ENCODE measurements at regions not wholly inside any gene's neighbourhood (a gene's known extent, or its start where the extent isn't known, plus 50 kb on each side); places are given as distances from the start of the nearest gene placed in this dataset.
"Not testable (repeated sequence)": the region's sequence is repeated elsewhere in the genome, so short reads cannot be mapped to it uniquely, and the experiment has no call there.

DNA sequence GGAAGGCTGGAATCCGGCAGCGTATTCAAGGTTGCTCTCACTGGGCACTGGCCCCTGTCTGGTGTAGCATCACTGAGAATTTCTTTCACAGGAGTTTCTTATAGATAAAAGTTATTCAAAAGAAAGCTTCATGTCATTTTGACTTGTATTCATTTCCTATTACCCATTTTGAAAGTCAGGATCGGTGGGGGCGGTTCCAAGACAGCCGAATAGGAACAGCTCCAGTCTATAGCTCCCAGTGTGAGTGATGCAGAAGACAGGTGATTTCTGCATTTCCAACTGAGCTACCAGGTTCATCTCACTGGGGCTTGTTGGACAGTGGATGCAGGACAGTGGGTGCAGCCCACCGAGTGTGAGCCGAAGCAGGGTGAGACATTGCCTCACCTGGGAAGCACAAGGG is 51.5 kb upstream of the CDC42EP3 start:
- not testable (repeated sequence) for H3K36me3 ChIP-seq (ENCODE audit: control insufficient read depth in 4 of 4, insufficient read depth in 4 of 4, low read length in 4 of 4); H3K27ac ChIP-seq (ENCODE audit: low read depth in 1 of 2, low read length in 1 of 2); H3K27me3 ChIP-seq (ENCODE audit: control insufficient read depth in 3 of 3, insufficient read depth in 3 of 3, low read length in 2 of 3); ATAC-seq (ENCODE audit: insufficient read depth, low FRiP score); H3K9ac ChIP-seq (ENCODE audit: insufficient read depth in 1 of 2, low read length in 2 of 2); H3K9me3 ChIP-seq (ENCODE audit: control insufficient read depth in 4 of 4, insufficient read depth in 3 of 4, low read length in 3 of 4); H3K4me3 ChIP-seq; DNase-seq; H3K4me1 ChIP-seq (ENCODE audit: control insufficient read depth in 5 of 5, insufficient read depth in 5 of 5, low read length in 5 of 5)
- 98% methylated on average over 7 of the region's 7 CpGs for WGBS, 2 donors

DNA sequence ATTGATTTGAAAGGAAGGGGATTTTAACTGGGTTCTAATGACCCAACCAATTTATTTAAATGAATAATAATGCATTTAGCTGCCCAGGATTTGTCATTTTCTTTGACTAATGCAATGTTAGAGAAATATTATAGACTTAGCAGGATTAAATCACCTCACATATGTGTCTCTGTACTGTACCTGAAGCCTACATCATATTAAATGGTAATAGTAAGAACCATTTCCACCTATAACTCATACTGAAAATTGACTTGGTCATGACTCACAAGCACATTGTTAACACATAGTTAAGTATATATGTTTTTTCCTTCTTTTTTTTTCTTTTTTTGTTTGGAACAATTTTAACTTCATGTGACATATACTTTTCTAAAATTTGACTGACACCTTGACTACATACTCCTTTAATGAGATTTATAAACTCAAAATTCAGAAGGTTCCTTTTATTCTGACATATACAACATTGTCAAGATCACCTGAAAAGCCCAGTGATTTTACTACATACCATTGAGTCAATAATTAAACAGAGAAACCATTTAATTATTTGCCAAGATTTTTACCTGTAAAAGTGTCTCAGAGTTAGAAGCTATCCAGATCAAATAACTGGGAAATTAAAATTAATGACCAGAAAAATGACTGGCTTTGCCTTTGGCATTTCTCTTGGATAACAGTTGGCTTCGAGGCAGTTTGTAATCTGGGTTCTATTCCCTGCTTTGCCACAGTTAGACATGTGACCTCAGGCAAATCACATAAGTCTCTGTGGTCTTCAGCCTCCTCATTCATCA is 58.8 kb upstream of the CDC42EP3 start:
- H3K36me3 ChIP-seq (ENCODE audit: control insufficient read depth in 4 of 4, insufficient read depth in 4 of 4, low read length in 4 of 4): no peaks in the 10 kb centered on the region

GRCh38 chr2:37732412-37732811 is 61.0 kb upstream of the CDC42EP3 start:
- not testable (repeated sequence) for H3K9me3 ChIP-seq (ENCODE audit: control insufficient read depth in 4 of 4, insufficient read depth in 3 of 4, low read length in 3 of 4); H3K36me3 ChIP-seq (ENCODE audit: control insufficient read depth in 4 of 4, insufficient read depth in 4 of 4, low read length in 4 of 4); H3K4me1 ChIP-seq (ENCODE audit: control insufficient read depth in 5 of 5, insufficient read depth in 5 of 5, low read length in 5 of 5); DNase-seq; ATAC-seq (ENCODE audit: insufficient read depth, low FRiP score); H3K27me3 ChIP-seq (ENCODE audit: control insufficient read depth in 3 of 3, insufficient read depth in 3 of 3, low read length in 2 of 3); H3K27ac ChIP-seq (ENCODE audit: low read depth in 1 of 2, low read length in 1 of 2); H3K9ac ChIP-seq (ENCODE audit: insufficient read depth in 1 of 2, low read length in 2 of 2); H3K4me3 ChIP-seq

More for the DNA sequence above, 58.8 kb upstream of the CDC42EP3 start:
- H3K4me1 ChIP-seq (ENCODE audit: control insufficient read depth in 5 of 5, insufficient read depth in 5 of 5, low read length in 5 of 5): no peaks in the 10 kb centered on the region
- 57 to 81% methylated on average over 1 of the region's 1 CpG for WGBS, 2 donors
- DNase-seq (no peak), ATAC-seq (ENCODE audit: insufficient read depth, low FRiP score) (no peak)
- TF ChIP-seq, protein P1, sequence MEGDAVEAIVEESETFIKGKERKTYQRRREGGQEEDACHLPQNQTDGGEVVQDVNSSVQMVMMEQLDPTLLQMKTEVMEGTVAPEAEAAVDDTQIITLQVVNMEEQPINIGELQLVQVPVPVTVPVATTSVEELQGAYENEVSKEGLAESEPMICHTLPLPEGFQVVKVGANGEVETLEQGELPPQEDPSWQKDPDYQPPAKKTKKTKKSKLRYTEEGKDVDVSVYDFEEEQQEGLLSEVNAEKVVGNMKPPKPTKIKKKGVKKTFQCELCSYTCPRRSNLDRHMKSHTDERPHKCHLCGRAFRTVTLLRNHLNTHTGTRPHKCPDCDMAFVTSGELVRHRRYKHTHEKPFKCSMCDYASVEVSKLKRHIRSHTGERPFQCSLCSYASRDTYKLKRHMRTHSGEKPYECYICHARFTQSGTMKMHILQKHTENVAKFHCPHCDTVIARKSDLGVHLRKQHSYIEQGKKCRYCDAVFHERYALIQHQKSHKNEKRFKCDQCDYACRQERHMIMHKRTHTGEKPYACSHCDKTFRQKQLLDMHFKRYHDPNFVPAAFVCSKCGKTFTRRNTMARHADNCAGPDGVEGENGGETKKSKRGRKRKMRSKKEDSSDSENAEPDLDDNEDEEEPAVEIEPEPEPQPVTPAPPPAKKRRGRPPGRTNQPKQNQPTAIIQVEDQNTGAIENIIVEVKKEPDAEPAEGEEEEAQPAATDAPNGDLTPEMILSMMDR (IDR thresholded peaks at IDR 0.05; ENCODE audit: control extremely low read depth, extremely low read depth): no peak
- H3K9me3 ChIP-seq (ENCODE audit: control insufficient read depth in 4 of 4, insufficient read depth in 3 of 4, low read length in 3 of 4): no peaks in the 10 kb centered on the region
- H3K27ac ChIP-seq (ENCODE audit: low read depth in 1 of 2, low read length in 1 of 2): no peak overlapping the region
- H3K9ac ChIP-seq (ENCODE audit: insufficient read depth in 1 of 2, low read length in 2 of 2): no peak overlapping the region
- no peaks in the 10 kb centered on the region for H3K27me3 ChIP-seq (ENCODE audit: control insufficient read depth in 3 of 3, insufficient read depth in 3 of 3, low read length in 2 of 3)
- no peak overlapping the region for H3K4me3 ChIP-seq

DNA sequence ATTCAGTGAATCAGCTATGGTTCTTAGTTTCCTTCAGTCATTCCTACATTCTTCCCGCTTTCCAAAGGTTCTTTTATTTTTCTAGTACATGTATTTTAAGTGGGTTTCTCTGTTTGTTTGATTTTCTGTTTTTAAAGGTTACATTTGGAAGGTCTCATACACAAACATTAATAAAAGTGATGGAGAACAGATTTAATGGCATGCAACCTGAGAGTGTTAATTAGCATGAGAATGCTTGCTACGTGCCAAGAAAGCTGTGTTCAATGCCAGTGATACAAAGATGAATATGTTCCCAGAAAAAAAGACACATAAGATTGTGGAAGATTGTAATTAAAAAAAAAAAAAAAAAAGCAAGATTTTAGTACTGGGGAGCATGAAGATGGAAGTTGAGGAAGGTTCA is 61.8 kb upstream of the CDC42EP3 start:
- Histone ChIP-seq H3K27me3 (ENCODE audit: control insufficient read depth in 3 of 3, insufficient read depth in 3 of 3, low read length in 2 of 3) (no peaks in the 10 kb centered on the region), H3K9ac (ENCODE audit: insufficient read depth in 1 of 2, low read length in 2 of 2) (no peak overlapping the region), H3K4me1 (ENCODE audit: control insufficient read depth in 5 of 5, insufficient read depth in 5 of 5, low read length in 5 of 5) (no peaks in the 10 kb centered on the region), H3K36me3 (ENCODE audit: control insufficient read depth in 4 of 4, insufficient read depth in 4 of 4, low read length in 4 of 4) (no peaks in the 10 kb centered on the region), H3K9me3 (ENCODE audit: control insufficient read depth in 4 of 4, insufficient read depth in 3 of 4, low read length in 3 of 4) (no peaks in the 10 kb centered on the region), H3K27ac (ENCODE audit: low read depth in 1 of 2, low read length in 1 of 2) (no peak overlapping the region), H3K4me3 (no peak overlapping the region)
- TF ChIP-seq, protein P1 (IDR thresholded peaks at IDR 0.05; ENCODE audit: control extremely low read depth, extremely low read depth): no peak
- DNase-seq (no peak), ATAC-seq (ENCODE audit: insufficient read depth, low FRiP score) (no peak)
- WGBS, 2 donors: 72 to 75% methylated on average over 2 of the region's 2 CpGs

DNA sequence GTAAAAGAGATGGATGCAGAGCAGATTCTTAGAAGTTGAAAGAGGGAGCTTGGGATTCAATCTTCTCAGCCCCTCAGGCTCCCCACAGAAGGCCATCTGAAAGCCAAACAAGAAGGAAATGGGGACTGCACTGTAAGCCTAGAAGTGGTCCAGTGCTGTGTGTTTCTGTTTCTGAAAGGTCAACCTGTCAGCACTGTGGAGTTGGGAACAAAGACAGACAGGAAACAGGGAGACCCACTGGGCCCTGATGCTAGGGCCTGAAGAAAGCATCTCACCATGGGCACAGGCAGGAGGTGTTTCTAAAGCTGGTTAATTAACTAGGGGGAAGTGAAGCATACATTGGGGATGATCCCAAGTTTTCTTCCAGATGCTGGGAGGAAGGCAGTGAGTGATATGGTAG is 62.5 kb upstream of the CDC42EP3 start:
- ATAC-seq (ENCODE audit: insufficient read depth, low FRiP score); H3K27ac ChIP-seq (ENCODE audit: low read depth in 1 of 2, low read length in 1 of 2); H3K9me3 ChIP-seq (ENCODE audit: control insufficient read depth in 4 of 4, insufficient read depth in 3 of 4, low read length in 3 of 4); DNase-seq; H3K9ac ChIP-seq (ENCODE audit: insufficient read depth in 1 of 2, low read length in 2 of 2); H3K4me3 ChIP-seq; H3K27me3 ChIP-seq (ENCODE audit: control insufficient read depth in 3 of 3, insufficient read depth in 3 of 3, low read length in 2 of 3); H3K4me1 ChIP-seq (ENCODE audit: control insufficient read depth in 5 of 5, insufficient read depth in 5 of 5, low read length in 5 of 5); H3K36me3 ChIP-seq (ENCODE audit: control insufficient read depth in 4 of 4, insufficient read depth in 4 of 4, low read length in 4 of 4): not testable (repeated sequence)

- not testable (repeated sequence) for ATAC-seq (ENCODE audit: insufficient read depth, low FRiP score); H3K9me3 ChIP-seq (ENCODE audit: control insufficient read depth in 4 of 4, insufficient read depth in 3 of 4, low read length in 3 of 4); H3K27me3 ChIP-seq (ENCODE audit: control insufficient read depth in 3 of 3, insufficient read depth in 3 of 3, low read length in 2 of 3); H3K27ac ChIP-seq (ENCODE audit: low read depth in 1 of 2, low read length in 1 of 2); H3K4me1 ChIP-seq (ENCODE audit: control insufficient read depth in 5 of 5, insufficient read depth in 5 of 5, low read length in 5 of 5); DNase-seq; H3K4me3 ChIP-seq; H3K9ac ChIP-seq (ENCODE audit: insufficient read depth in 1 of 2, low read length in 2 of 2); H3K36me3 ChIP-seq (ENCODE audit: control insufficient read depth in 4 of 4, insufficient read depth in 4 of 4, low read length in 4 of 4)
- 43 to 54% methylated on average over 8 of the region's 8 CpGs for WGBS, 2 donors
Observed at GRCh38 chr2:37734891-37735523, 63.6 kb upstream of the CDC42EP3 start.

- H3K27ac ChIP-seq (ENCODE audit: low read depth in 1 of 2, low read length in 1 of 2); H3K9ac ChIP-seq (ENCODE audit: insufficient read depth in 1 of 2, low read length in 2 of 2); H3K9me3 ChIP-seq (ENCODE audit: control insufficient read depth in 4 of 4, insufficient read depth in 3 of 4, low read length in 3 of 4); DNase-seq; H3K36me3 ChIP-seq (ENCODE audit: control insufficient read depth in 4 of 4, insufficient read depth in 4 of 4, low read length in 4 of 4); H3K27me3 ChIP-seq (ENCODE audit: control insufficient read depth in 3 of 3, insufficient read depth in 3 of 3, low read length in 2 of 3); H3K4me3 ChIP-seq; ATAC-seq (ENCODE audit: insufficient read depth, low FRiP score); H3K4me1 ChIP-seq (ENCODE audit: control insufficient read depth in 5 of 5, insufficient read depth in 5 of 5, low read length in 5 of 5): not testable (repeated sequence)
Observed at GRCh38 chr2:37735524-37735910, 64.1 kb upstream of the CDC42EP3 start.
